Esophagus muscularis mucosa (tissue), 4 donors: ENCODE measurements at regions not wholly inside any gene's neighbourhood (a gene's known extent, or its start where the extent isn't known, plus 50 kb on each side); places are given as distances from the start of the nearest gene placed in this dataset.

ENCODE experiments used
- DNase-seq: peaks from one replicate; pipeline ENCODE4 v3.0.0-alpha.2; 2017; ENCODE audit errors: extremely low spot score
- H3K27ac ChIP-seq, 4 donors: fragments of 200-600 bp; sonication (generic); replicated peaks in 1 of 4; 1 replicate in 3 of 4; 2 replicates in 1 of 4; pipeline ENCODE4 v1.5.1; 2016 to 2019; ENCODE audit warnings: mild to moderate bottlenecking in 1 of 4
- H3K27me3 ChIP-seq, 4 donors: fragments of 200-600 bp; sonication (generic); one replicate each; pipeline versions ENCODE4 v1.5.1 to v1.6.0; 2016 to 2019
- H3K36me3 ChIP-seq, 4 donors: fragments of 200-600 bp; sonication (generic); one replicate each; pipeline ENCODE4 v1.5.1; 2016 to 2019
- H3K4me1 ChIP-seq, 4 donors: fragments of 200-600 bp; sonication (generic); one replicate each; pipeline ENCODE4 v1.5.1; 2016 to 2019
- H3K4me3 ChIP-seq, 4 donors: fragments of 200-600 bp; sonication (generic); 1 replicate in 2 of 4; 2 replicates in 2 of 4; pipeline ENCODE4 v1.5.1; 2016 to 2019; ENCODE audit warnings: mild to moderate bottlenecking in 4 of 4, moderate library complexity in 1 of 4
- H3K9me3 ChIP-seq, 4 donors: fragments of 200-600 bp; sonication (generic); 1 replicate in 3 of 4; 2 replicates in 1 of 4; pipeline ENCODE4 v1.5.1; 2016 to 2019
- EP300 ChIP-seq: sonication (generic); formaldehyde crosslinking; IDR thresholded peaks from one replicate; pipeline ENCODE4 v1.6.1; 2017; ENCODE audit warnings: antibody characterized with exemption
- POLR2A ChIP-seq: fragments of 450-650 bp; IDR thresholded peaks from one replicate; pipeline ENCODE4 v1.6.1; 2017; ENCODE audit warnings: antibody characterized with exemption, moderate library complexity, mild to moderate bottlenecking, low read depth
- POLR2AphosphoS5 ChIP-seq, 2 donors: sonication (generic); formaldehyde crosslinking; IDR thresholded peaks; one replicate each; pipeline ENCODE4 v1.6.1; 2017; ENCODE audit warnings: antibody characterized with exemption in 2 of 2
- WGBS: methylation state at CpG from one replicate; pipeline ENCODE4 v1.1.5; 2018; 5-methylcytosine and 5-hydroxymethylcytosine counted together
- intact Hi-C: fragments of 100-400 bp; cut with DNase I; formaldehyde crosslinking; loops from one replicate; pipeline ENCODE4 v1.15.1; 2023
- small RNA-seq, 3 donors: library from RNA; depleted of rRNA; stranded (forward); fragments of <200 nt; gene quantifications; one replicate each; pipeline ENCODE3, GENCODE V24; 2016
- TF ChIP-seq, protein P1 (sequence below), 3 experiments: fragments of 200-600 bp in 2 of 3; fragments of 450-650 bp in 1 of 3; sonication (generic) in 2 of 3; IDR thresholded peaks; one replicate each; pipeline ENCODE4 v1.5.1; 2017 to 2019; ENCODE audit warnings: antibody characterized with exemption in 3 of 3, mild to moderate bottlenecking in 2 of 3, moderate library complexity in 1 of 3

DNA sequence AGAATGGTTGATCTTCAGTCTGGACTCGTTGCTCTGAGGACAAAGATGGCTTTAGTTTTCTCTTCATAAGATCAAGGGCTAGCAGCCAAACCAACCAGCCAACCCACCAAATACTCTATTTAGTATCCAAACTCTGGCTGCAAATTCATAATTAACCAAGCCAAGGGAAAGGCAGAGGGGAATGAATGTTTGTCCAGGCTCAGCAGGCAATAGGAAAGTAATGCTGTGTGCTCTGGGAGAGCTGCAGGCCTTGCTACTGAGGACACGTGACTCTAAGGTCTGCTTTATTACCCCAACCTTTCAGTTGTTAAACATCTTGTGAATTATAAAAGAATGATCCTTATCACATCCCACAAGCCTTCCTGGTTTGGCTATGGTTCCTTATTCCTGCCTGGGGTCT is 52.3 kb upstream of the GALNT15 start:
- H3K27ac ChIP-seq, result no peak overlapping the region
- TF ChIP-seq POLR2A, result no peak
- TF ChIP-seq, protein P1, sequence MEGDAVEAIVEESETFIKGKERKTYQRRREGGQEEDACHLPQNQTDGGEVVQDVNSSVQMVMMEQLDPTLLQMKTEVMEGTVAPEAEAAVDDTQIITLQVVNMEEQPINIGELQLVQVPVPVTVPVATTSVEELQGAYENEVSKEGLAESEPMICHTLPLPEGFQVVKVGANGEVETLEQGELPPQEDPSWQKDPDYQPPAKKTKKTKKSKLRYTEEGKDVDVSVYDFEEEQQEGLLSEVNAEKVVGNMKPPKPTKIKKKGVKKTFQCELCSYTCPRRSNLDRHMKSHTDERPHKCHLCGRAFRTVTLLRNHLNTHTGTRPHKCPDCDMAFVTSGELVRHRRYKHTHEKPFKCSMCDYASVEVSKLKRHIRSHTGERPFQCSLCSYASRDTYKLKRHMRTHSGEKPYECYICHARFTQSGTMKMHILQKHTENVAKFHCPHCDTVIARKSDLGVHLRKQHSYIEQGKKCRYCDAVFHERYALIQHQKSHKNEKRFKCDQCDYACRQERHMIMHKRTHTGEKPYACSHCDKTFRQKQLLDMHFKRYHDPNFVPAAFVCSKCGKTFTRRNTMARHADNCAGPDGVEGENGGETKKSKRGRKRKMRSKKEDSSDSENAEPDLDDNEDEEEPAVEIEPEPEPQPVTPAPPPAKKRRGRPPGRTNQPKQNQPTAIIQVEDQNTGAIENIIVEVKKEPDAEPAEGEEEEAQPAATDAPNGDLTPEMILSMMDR (IDR thresholded peaks at IDR 0.05), result no peak

DNA sequence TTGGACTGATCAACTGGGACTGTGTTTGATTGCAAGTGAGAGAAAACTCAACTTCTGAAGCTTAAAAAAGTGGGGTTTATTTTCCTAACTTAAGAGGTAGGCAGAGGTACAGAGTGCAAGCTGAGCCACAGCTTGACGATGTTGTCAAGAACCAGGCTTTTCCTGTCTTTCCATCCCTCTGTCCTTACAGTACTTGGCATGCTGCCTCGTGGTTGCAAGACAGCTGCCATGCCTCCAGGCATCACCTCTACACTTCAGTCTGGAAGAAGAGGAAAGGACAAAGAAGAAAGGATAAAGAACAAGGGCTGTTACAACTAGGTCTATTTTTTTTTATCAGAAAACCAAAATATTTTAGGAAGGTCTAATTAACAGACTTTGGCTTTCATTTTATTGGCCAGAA is 51.8 kb upstream of the GALNT15 start:
- Histone ChIP-seq H3K27me3 (no peaks in the 10 kb centered on the region), H3K4me3 (no peak overlapping the region), H3K27ac (no peak overlapping the region), H3K9me3 (no peaks in the 10 kb centered on the region), H3K36me3 (no peaks in the 10 kb centered on the region), H3K4me1 (peaks cover 0 to 8% (median 2%) of the 10 kb centered on the region in 4 donors)
- intact Hi-C loops, result no loop called here
- TF ChIP-seq EP300 (no peak), POLR2A (no peak), POLR2AphosphoS5 (IDR thresholded peaks at IDR 0.05) (no peak)
- TF ChIP-seq, protein P1 (IDR thresholded peaks at IDR 0.05), result no peak
- no peak for DNase-seq
- 91% methylated on average over 2 of the region's 2 CpGs for WGBS

More for the DNA sequence above, 52.3 kb upstream of the GALNT15 start:
- DNase-seq, result no peak
- H3K4me1 ChIP-seq, result peaks cover 0 to 8% (median 2%) of the 10 kb centered on the region in 4 donors
- H3K9me3 ChIP-seq, result no peaks in the 10 kb centered on the region
- intact Hi-C loops, result no loop called here
- no peaks in the 10 kb centered on the region for H3K36me3 ChIP-seq
- H3K27me3 ChIP-seq, result no peaks in the 10 kb centered on the region
- no peak overlapping the region for H3K4me3 ChIP-seq
- 51% methylated on average over 2 of the region's 2 CpGs for WGBS

DNA sequence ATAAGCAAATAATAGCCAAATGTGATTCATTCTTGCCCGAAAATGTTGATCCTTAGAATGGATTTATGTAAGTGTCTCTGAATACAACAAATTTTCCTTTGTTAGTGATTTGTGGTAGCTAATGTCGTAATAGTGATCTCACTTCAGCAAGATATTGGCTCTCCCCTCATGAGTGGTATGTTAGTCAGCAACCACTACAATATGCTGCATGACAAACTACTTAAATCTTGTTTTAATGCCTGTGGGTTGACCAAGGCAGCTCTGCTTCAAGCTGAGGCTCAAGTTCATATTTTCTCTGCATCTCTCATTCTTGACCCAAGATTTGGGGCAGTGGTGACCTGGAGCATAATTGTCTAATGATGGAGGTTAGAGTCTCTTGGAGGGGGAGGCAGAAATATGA is 49.8 kb upstream of the GALNT15 start:
- DNase-seq, result no peak
- no peaks in the 10 kb centered on the region for H3K27me3 ChIP-seq
- no peak overlapping the region for H3K27ac ChIP-seq
- intact Hi-C loops, result no loop called here
- TF ChIP-seq, protein P1 (IDR thresholded peaks at IDR 0.05), result no peak
- TF ChIP-seq POLR2AphosphoS5 (IDR thresholded peaks at IDR 0.05) (no peak), POLR2A (no peak), EP300 (no peak)
- no peaks in the 10 kb centered on the region for H3K36me3 ChIP-seq
- peaks cover under 1 to 8% (median 3%) of the 10 kb centered on the region in 4 donors for H3K4me1 ChIP-seq
- WGBS, result 80% methylated on average over 2 of the region's 2 CpGs
- no peaks in the 10 kb centered on the region for H3K9me3 ChIP-seq
- no peak overlapping the region for H3K4me3 ChIP-seq

Small RNA genes lying in the stretch of these regions (small RNA-seq; reads per million reads assigned to genes)
- 0 reads per million in 3 donors for gene MIR563
